Motor neuron (in vitro differentiated cells): ENCODE measurements at regions not wholly inside any gene's neighbourhood (a gene's known extent, or its start where the extent isn't known, plus 50 kb on each side); places are given as distances from the start of the nearest gene placed in this dataset.

Source experiments
- ATAC-seq, 8 experiments: fragments of 200-7000 bp; cut with Tn5 transposase; replicated peaks in 6 of 8; 2 replicates each; pipeline ENCODE4 v1.8.0; 2021; ENCODE audit warnings: mild to moderate bottlenecking in 8 of 8, moderate library complexity in 8 of 8
- H3K27ac ChIP-seq, 2 donors: fragments of 250-450 bp; sonication (Bioruptor Pico); 2 replicates each; pipeline ENCODE4 v1.9.0; 2021; ENCODE audit warnings: antibody characterized with exemption in 2 of 2, mild to moderate bottlenecking in 2 of 2, moderate library complexity in 1 of 2
- H3K4me1 ChIP-seq, 2 donors: fragments of 250-450 bp; sonication (Bioruptor Pico); replicated peaks in 1 of 2; 2 replicates each; pipeline ENCODE4 v1.6.1; 2021; ENCODE audit warnings: antibody characterized with exemption in 2 of 2, mild to moderate bottlenecking in 2 of 2, moderate library complexity in 1 of 2
- H3K4me3 ChIP-seq, 5 donors: fragments of 250-450 bp; sonication (Bioruptor Pico); 2 replicates each; pipeline ENCODE4 v1.9.0; 2021; ENCODE audit warnings: antibody characterized with exemption in 5 of 5, mild to moderate bottlenecking in 5 of 5, moderate library complexity in 4 of 5
- WGBS, 10 experiments: fragments of 450-650 bp; shearing (Covaris generic); methylation state at CpG; one replicate each; pipeline ENCODE4 v1.0.0; 2022; 5-methylcytosine and 5-hydroxymethylcytosine counted together
- in situ Hi-C, 9 experiments: fragments of 400-800 bp; cut with MboI; loops; one replicate each; pipeline ENCODE4 v1.15.0; 2021; ENCODE audit warnings: low sequenced_read_pairs in 9 of 9, low pct_unique_long_range_greater_than_20kb in 2 of 9; ENCODE audit not compliant: unreplicated experiment in 9 of 9

DNA sequence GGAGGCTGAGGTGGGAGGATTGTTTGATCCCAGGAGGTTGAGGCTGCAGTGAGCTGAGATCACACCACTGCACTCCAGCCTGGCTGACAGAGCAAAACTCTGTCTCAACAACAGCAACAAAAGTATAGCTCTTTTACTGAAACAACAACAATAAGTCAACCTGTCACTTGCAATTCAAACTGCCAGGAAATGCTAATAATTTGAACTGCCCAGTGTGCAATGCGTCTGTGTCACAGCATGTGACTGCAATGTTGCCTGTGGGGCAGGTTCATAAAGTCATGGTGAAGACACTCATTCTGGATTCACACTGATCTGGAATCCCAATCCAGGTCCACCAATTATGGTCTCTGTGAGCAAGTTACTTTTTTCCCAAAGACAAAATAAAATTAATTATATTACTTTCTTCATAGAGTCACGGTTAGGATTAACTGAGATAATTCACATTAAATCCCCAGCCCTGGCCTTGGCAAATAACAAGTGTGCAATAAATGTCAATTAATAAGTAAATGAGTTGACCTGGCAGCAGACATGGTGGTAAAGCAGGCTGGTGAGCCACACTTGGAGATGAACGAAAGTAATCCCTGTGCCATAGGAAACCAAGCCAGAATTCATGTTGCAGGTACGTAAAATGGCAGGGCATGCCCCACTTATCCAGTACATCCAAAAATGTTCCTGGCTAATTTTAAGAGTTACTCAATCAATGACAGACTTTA lies 89.1 kb upstream of the CPSF6 start:
- 63 to 100% (median 89%) methylated on average over 1 to 4 of the region's 4 CpGs; no CpG with 5 or more reads in 1 of the 10 experiments for WGBS, 10 experiments
- H3K27ac ChIP-seq = no peak overlapping the region
- peak in 4 of 8 experiments; percentile 16 to 73 (median 36) for ATAC-seq
- H3K4me3 ChIP-seq = no peak overlapping the region
- in situ Hi-C loops = loop anchor here in 1 of 9 experiments (10.0 kb wide), 1 partner anchor 105 kb away; no protein-coding TSS in a partner anchor
- H3K4me1 ChIP-seq = no peaks in the 10 kb centered on the region

DNA sequence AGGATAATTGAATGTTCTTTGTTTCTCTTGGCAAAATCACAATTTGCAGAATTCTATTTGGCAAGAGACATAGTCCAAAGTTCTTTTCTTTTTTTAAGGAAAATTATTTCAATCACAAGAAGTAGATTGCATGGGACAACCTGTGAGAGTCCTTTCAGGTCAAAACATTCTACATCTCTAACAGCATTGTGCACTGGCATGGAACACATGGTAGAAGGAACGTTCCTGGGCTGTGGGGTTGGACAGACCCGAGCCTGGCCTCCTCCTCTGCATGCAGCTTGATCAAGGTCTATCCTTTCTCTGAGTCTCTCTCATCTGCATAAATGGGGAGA lies 88.6 kb upstream of the CPSF6 start:
- 17 to 100% (median 78%) methylated on average over 1 to 2 of the region's 2 CpGs; no CpG with 5 or more reads in 4 of the 10 experiments for WGBS, 10 experiments
- no peak overlapping the region for H3K27ac ChIP-seq
- H3K4me3 ChIP-seq = no peak overlapping the region
- in situ Hi-C loops = loop anchor here in 1 of 9 experiments (10.0 kb wide), 1 partner anchor 104 kb away; no protein-coding TSS in a partner anchor
- no peaks in the 10 kb centered on the region for H3K4me1 ChIP-seq
- no peak for ATAC-seq

GRCh38 chr12:69151254-69151764 lies 88.1 kb upstream of the CPSF6 start:
- Histone ChIP-seq H3K4me3 (no peak overlapping the region), H3K27ac (no peak overlapping the region), H3K4me1 (no peaks in the 10 kb centered on the region)
- no peak for ATAC-seq
- WGBS, 10 experiments = 31 to 93% (median 74%) methylated on average over 2 to 7 of the region's 7 CpGs; no CpG with 5 or more reads in 1 of the 10 experiments
- in situ Hi-C loops = loop anchor here in 1 of 9 experiments (10.0 kb wide), 1 partner anchor 103 kb away; no protein-coding TSS in a partner anchor

GRCh38 chr12:69154585-69155363 lies 84.6 kb upstream of the CPSF6 start:
- H3K4me1 ChIP-seq = no peaks in the 10 kb centered on the region
- in situ Hi-C loops = loop anchor here in 1 of 9 experiments (10.0 kb wide), 1 partner anchor 100 kb away; no protein-coding TSS in a partner anchor
- WGBS, 10 experiments = 0 to 86% (median 23%) methylated on average over 1 to 7 of the region's 7 CpGs; no CpG with 5 or more reads in 1 of the 10 experiments
- peak in 7 of 8 experiments; percentile 11 to 56 (median 42) for ATAC-seq
- H3K4me3 ChIP-seq = no peak overlapping the region
- H3K27ac ChIP-seq = no peak overlapping the region

- Histone ChIP-seq H3K27ac (no peak overlapping the region), H3K4me3 (no peak overlapping the region), H3K4me1 (peaks cover 2 to 10% of the 10 kb centered on the region in 2 donors)
- peak; percentile 63 to 99 (median 72) for ATAC-seq
- 10 to 55% (median 31%) methylated on average over 2 to 12 of the region's 13 CpGs; no CpG with 5 or more reads in 2 of the 10 experiments for WGBS, 10 experiments
- in situ Hi-C loops = loop anchor here in 1 of 9 experiments (10.0 kb wide), 1 partner anchor 98 kb away; no protein-coding TSS in a partner anchor
Observed at GRCh38 chr12:69157023-69157655, 82.2 kb upstream of the CPSF6 start.

- ATAC-seq = peak in 5 of 8 experiments; percentile 91 to 96 (median 96)
- Histone ChIP-seq H3K4me1 (peaks cover 4 to 16% of the 10 kb centered on the region in 2 donors), H3K27ac (no peak overlapping the region), H3K4me3 (no peak overlapping the region)
- WGBS, 10 experiments = 0 to 35% (median 8%) methylated on average over 1 to 2 of the region's 2 CpGs; no CpG with 5 or more reads in 3 of the 10 experiments
- in situ Hi-C loops = no loop called here
Observed at GRCh38 chr12:69161829-69162228, 77.5 kb upstream of the CPSF6 start.

DNA sequence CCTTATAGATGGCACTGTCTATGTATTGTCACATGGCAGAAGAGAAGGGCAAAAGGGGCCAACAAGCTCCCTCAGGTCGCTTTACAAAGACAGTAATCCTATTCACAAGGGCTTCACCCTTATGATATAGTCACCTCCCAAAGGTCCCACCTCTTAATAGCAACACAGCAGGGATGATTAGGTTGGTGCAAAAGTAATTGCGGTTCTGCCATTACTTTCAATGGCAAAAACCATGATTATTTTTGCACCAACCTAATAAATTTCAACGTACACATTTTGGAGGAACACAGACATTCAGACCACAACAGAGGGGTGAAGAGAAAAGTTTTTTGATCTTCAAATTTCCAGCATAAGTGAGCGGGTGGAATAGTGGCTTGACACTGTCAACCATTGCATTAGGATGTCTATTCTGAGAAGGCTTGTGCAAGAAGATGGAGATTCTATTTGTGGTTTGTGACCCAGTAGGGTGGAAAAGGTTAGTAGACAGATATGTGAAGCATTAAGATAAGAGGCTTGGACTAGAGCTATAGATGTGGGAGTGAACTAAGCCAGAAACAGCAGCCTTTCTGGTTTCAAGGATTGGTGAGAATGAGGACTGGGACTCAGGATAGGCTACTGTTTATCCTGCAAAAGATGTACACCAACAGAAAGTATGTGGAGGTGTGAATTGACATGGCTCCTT lies 75.5 kb upstream of the CPSF6 start:
- 0 to 100% (median 64%) methylated on average over 1 to 4 of the region's 4 CpGs for WGBS, 10 experiments
- ATAC-seq = no peak
- Histone ChIP-seq H3K4me1 (peaks cover 6 to 19% of the 10 kb centered on the region in 2 donors), H3K4me3 (no peak overlapping the region), H3K27ac (no peak overlapping the region)
- in situ Hi-C loops = no loop called here

GRCh38 chr12:69167648-69168165 lies 71.7 kb upstream of the CPSF6 start:
- H3K4me3 ChIP-seq = no peak overlapping the region
- 63 to 100% (median 98%) methylated on average over 1 to 3 of the region's 3 CpGs; no CpG with 5 or more reads in 2 of the 10 experiments for WGBS, 10 experiments
- no peak overlapping the region for H3K27ac ChIP-seq
- in situ Hi-C loops = no loop called here
- H3K4me1 ChIP-seq = peaks cover 7 to 9% of the 10 kb centered on the region in 2 donors
- no peak for ATAC-seq

GRCh38 chr12:69168363-69168762 lies 71.0 kb upstream of the CPSF6 start:
- H3K27ac ChIP-seq = no peak overlapping the region
- WGBS, 10 experiments = 2 to 100% (median 64%) methylated on average over 1 to 5 of the region's 5 CpGs; no CpG with 5 or more reads in 1 of the 10 experiments
- peak in 4 of 8 experiments; percentile 15 to 99 (median 84) for ATAC-seq
- H3K4me1 ChIP-seq = peaks cover 14% of the 10 kb centered on the region in 2 donors
- in situ Hi-C loops = no loop called here
- H3K4me3 ChIP-seq = no peak overlapping the region

- in situ Hi-C loops = no loop called here
- ATAC-seq = peak in 3 of 8 experiments; percentile 18 to 40 (median 33)
- no peak overlapping the region for H3K4me3 ChIP-seq
- 81 to 100% (median 100%) methylated on average over 1 to 2 of the region's 3 CpGs; no CpG with 5 or more reads in 3 of the 10 experiments for WGBS, 10 experiments
- no peak overlapping the region for H3K27ac ChIP-seq
- peaks cover 18% of the 10 kb centered on the region in 2 donors for H3K4me1 ChIP-seq
Observed at GRCh38 chr12:69168828-69169227, 70.5 kb upstream of the CPSF6 start.

DNA sequence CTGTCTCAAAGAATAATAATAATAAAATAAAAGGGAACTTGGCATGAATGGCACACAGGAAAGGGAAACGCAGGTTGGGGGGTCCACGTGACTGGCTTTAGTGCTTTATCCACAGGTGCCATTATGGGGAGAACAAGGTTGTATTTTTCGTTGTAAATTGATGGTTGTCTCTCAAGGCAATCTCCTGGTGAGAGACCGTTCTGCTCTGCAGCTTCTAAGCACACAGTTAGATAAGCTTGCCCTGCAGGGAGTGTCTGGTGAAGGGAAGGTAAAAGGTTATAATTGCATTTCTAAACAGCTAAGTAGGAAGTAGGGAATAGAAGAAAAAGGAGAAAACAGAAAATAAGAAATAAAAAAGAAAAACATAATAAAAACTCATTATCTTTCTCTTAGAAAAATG lies 69.1 kb upstream of the CPSF6 start:
- WGBS, 10 experiments = 33 to 94% (median 67%) methylated on average over 2 to 4 of the region's 4 CpGs; no CpG with 5 or more reads in 1 of the 10 experiments
- Histone ChIP-seq H3K27ac (no peak overlapping the region), H3K4me1 (peaks cover 20 to 21% of the 10 kb centered on the region in 2 donors), H3K4me3 (no peak overlapping the region)
- in situ Hi-C loops = no loop called here
- no peak for ATAC-seq

GRCh38 chr12:69171881-69172280 lies 67.5 kb upstream of the CPSF6 start:
- WGBS, 10 experiments = 66 to 100% (median 82%) methylated on average over 1 to 5 of the region's 6 CpGs; no CpG with 5 or more reads in 4 of the 10 experiments
- H3K4me1 ChIP-seq = peaks cover 20 to 21% of the 10 kb centered on the region in 2 donors
- in situ Hi-C loops = no loop called here
- peak overlapping the region in 1 of 5 donors; percentile 3 for H3K4me3 ChIP-seq
- no peak for ATAC-seq
- no peak overlapping the region for H3K27ac ChIP-seq
